ENCODE measurements at regions not wholly inside any gene's neighbourhood (a gene's known extent, or its start where the extent isn't known, plus 50 kb on each side); places are given as distances from the start of the nearest gene placed in this dataset.

DNA sequence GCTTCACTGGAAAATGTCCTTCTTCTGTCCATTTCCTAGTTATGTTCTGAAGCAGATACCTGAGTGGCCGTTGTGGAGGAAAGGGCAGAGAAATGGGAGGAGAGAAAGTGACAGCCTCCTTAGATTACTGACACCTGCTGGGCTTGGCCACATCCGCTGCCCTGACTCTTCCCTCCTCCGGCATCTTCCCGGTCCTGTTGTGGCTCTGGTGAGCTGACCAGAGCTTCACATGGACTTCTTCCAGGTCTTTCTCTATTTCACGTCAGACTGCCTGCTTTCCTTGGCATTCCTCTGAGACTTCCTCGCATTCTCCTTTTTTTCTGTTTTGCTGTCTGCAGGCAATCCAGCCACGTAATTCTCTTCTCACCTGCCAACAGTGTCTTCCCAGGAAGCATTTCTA is 138.7 kb upstream of the E2F8 start:
- TF ChIP-seq, protein P1, sequence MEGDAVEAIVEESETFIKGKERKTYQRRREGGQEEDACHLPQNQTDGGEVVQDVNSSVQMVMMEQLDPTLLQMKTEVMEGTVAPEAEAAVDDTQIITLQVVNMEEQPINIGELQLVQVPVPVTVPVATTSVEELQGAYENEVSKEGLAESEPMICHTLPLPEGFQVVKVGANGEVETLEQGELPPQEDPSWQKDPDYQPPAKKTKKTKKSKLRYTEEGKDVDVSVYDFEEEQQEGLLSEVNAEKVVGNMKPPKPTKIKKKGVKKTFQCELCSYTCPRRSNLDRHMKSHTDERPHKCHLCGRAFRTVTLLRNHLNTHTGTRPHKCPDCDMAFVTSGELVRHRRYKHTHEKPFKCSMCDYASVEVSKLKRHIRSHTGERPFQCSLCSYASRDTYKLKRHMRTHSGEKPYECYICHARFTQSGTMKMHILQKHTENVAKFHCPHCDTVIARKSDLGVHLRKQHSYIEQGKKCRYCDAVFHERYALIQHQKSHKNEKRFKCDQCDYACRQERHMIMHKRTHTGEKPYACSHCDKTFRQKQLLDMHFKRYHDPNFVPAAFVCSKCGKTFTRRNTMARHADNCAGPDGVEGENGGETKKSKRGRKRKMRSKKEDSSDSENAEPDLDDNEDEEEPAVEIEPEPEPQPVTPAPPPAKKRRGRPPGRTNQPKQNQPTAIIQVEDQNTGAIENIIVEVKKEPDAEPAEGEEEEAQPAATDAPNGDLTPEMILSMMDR (IDR thresholded peaks at IDR 0.05): no peak
- no peak for TF ChIP-seq POLR2AphosphoS5 (IDR thresholded peaks at IDR 0.05)
- no peak for TF ChIP-seq POLR2A (IDR thresholded peaks at IDR 0.05)
- no peak for TF ChIP-seq EP300 (IDR thresholded peaks at IDR 0.05)
